Muscle of leg (tissue), 3 donors: ENCODE measurements at regions not wholly inside any gene's neighbourhood (a gene's known extent, or its start where the extent isn't known, plus 50 kb on each side); places are given as distances from the start of the nearest gene placed in this dataset.
A peak's percentile ranks its signal among the peaks of the same experiment; 100 is the strongest.

Source experiments
- DNase-seq: peaks from one replicate; pipeline ENCODE4 v3.0.0; 2013
- H3K27ac ChIP-seq: one replicate; pipeline ENCODE4 v1.5.1; 2013; ENCODE audit warnings: mild to moderate bottlenecking, low read length, control low read depth
- H3K27me3 ChIP-seq: one replicate; pipeline ENCODE4 v1.6.1; 2013; ENCODE audit warnings: low read length; ENCODE audit not compliant: control insufficient read depth, insufficient read depth
- H3K36me3 ChIP-seq: one replicate; pipeline ENCODE4 v1.6.1; 2013; ENCODE audit warnings: low read length; ENCODE audit not compliant: control insufficient read depth, insufficient read depth
- H3K4me1 ChIP-seq: one replicate; pipeline ENCODE4 v1.6.1; 2013; ENCODE audit warnings: low read length; ENCODE audit not compliant: control insufficient read depth, insufficient read depth
- H3K4me3 ChIP-seq: one replicate; pipeline ENCODE4 v1.5.1; 2013; ENCODE audit warnings: low read length, control low read depth
- H3K9me3 ChIP-seq: replicated peaks from 2 replicates; pipeline ENCODE4 v1.6.1; 2013; ENCODE audit warnings: low read depth, low read length; ENCODE audit not compliant: control insufficient read depth
- WGBS: methylation state at CpG from one replicate; pipeline ENCODE4 v1.1.5; 2013; ENCODE audit warnings: missing lambda C conversion rate; ENCODE audit not compliant: insufficient coverage; 5-methylcytosine and 5-hydroxymethylcytosine counted together

- no peaks in the 10 kb centered on the region for H3K36me3 ChIP-seq
- no peaks in the 10 kb centered on the region for H3K9me3 ChIP-seq
- peak; percentile 29 for DNase-seq
- H3K27me3 ChIP-seq: no peaks in the 10 kb centered on the region
- no peaks in the 10 kb centered on the region for H3K4me1 ChIP-seq
- no peak overlapping the region for H3K4me3 ChIP-seq
- WGBS: no CpG with 5 or more reads among the region's 4 CpGs
- no peak overlapping the region for H3K27ac ChIP-seq
Measured at GRCh38 chr1:199163267-199163666, 524.4 kb downstream of the PTPRC start.

GRCh38 chr1:199163670-199164069 lies 524.8 kb downstream of the PTPRC start:
- H3K9me3 ChIP-seq: no peaks in the 10 kb centered on the region
- WGBS: no CpG with 5 or more reads among the region's 1 CpG

GRCh38 chr1:199167460-199167859 lies 528.6 kb downstream of the PTPRC start:
- Histone ChIP-seq H3K9me3 (no peaks in the 10 kb centered on the region), H3K4me3 (no peak overlapping the region), H3K27me3 (no peaks in the 10 kb centered on the region), H3K27ac (no peak overlapping the region), H3K36me3 (no peaks in the 10 kb centered on the region), H3K4me1 (no peaks in the 10 kb centered on the region)
- no CpG with 5 or more reads among the region's 3 CpGs for WGBS
- DNase-seq: no peak

More at GRCh38 chr1:199163670-199164069, 524.8 kb downstream of the PTPRC start:
- DNase-seq: no peak
- Histone ChIP-seq H3K4me3 (no peak overlapping the region), H3K27ac (no peak overlapping the region), H3K4me1 (no peaks in the 10 kb centered on the region), H3K27me3 (no peaks in the 10 kb centered on the region), H3K36me3 (no peaks in the 10 kb centered on the region)

- Histone ChIP-seq H3K27me3 (no peaks in the 10 kb centered on the region), H3K36me3 (no peaks in the 10 kb centered on the region), H3K27ac (no peak overlapping the region), H3K9me3 (no peaks in the 10 kb centered on the region), H3K4me1 (no peaks in the 10 kb centered on the region), H3K4me3 (no peak overlapping the region)
- WGBS: no CpG with 5 or more reads among the region's 2 CpGs
- DNase-seq: no peak
Measured at GRCh38 chr1:199168888-199169585, 530.2 kb downstream of the PTPRC start.

GRCh38 chr1:199170711-199171110 lies 531.9 kb downstream of the PTPRC start:
- H3K4me1 ChIP-seq: no peaks in the 10 kb centered on the region
- no peak overlapping the region for H3K4me3 ChIP-seq
- H3K27me3 ChIP-seq: no peaks in the 10 kb centered on the region
- H3K27ac ChIP-seq: no peak overlapping the region
- WGBS: 94% methylated on average over 2 of the region's 3 CpGs
- H3K9me3 ChIP-seq: no peaks in the 10 kb centered on the region
- no peaks in the 10 kb centered on the region for H3K36me3 ChIP-seq
- no peak for DNase-seq

GRCh38 chr1:199172171-199173124 lies 533.6 kb downstream of the PTPRC start:
- Histone ChIP-seq H3K27ac (no peak overlapping the region), H3K9me3 (no peaks in the 10 kb centered on the region), H3K36me3 (no peaks in the 10 kb centered on the region), H3K27me3 (no peaks in the 10 kb centered on the region), H3K4me1 (no peaks in the 10 kb centered on the region), H3K4me3 (no peak overlapping the region)
- WGBS: no CpG with 5 or more reads among the region's 4 CpGs
- no peak for DNase-seq

- Histone ChIP-seq H3K27ac (no peak overlapping the region), H3K27me3 (no peaks in the 10 kb centered on the region), H3K4me1 (no peaks in the 10 kb centered on the region), H3K4me3 (no peak overlapping the region), H3K36me3 (no peaks in the 10 kb centered on the region), H3K9me3 (no peaks in the 10 kb centered on the region)
- peak; percentile 14 for DNase-seq
Measured at GRCh38 chr1:199173356-199173755, 534.5 kb downstream of the PTPRC start.

GRCh38 chr1:199174336-199174735 lies 535.5 kb downstream of the PTPRC start:
- peak; percentile 48 for DNase-seq
- no peaks in the 10 kb centered on the region for H3K4me1 ChIP-seq
- no peak overlapping the region for H3K27ac ChIP-seq
- no peaks in the 10 kb centered on the region for H3K27me3 ChIP-seq
- H3K4me3 ChIP-seq: no peak overlapping the region
- H3K36me3 ChIP-seq: no peaks in the 10 kb centered on the region
- H3K9me3 ChIP-seq: no peaks in the 10 kb centered on the region

GRCh38 chr1:199176713-199177112 lies 537.9 kb downstream of the PTPRC start:
- H3K4me1 ChIP-seq: peaks cover 3% of the 10 kb centered on the region
- H3K36me3 ChIP-seq: no peaks in the 10 kb centered on the region
- H3K9me3 ChIP-seq: no peaks in the 10 kb centered on the region
- H3K27ac ChIP-seq: no peak overlapping the region
- no peak overlapping the region for H3K4me3 ChIP-seq
- DNase-seq: no peak
- 79% methylated on average over 2 of the region's 5 CpGs for WGBS
- no peaks in the 10 kb centered on the region for H3K27me3 ChIP-seq

- Histone ChIP-seq H3K4me1 (peaks cover 3% of the 10 kb centered on the region), H3K9me3 (no peaks in the 10 kb centered on the region), H3K36me3 (no peaks in the 10 kb centered on the region), H3K27ac (no peak overlapping the region), H3K27me3 (no peaks in the 10 kb centered on the region), H3K4me3 (no peak overlapping the region)
- no peak for DNase-seq
- no CpG with 5 or more reads among the region's 4 CpGs for WGBS
Measured at GRCh38 chr1:199177241-199177640, 538.4 kb downstream of the PTPRC start.
